Esophagus muscularis mucosa (tissue), 4 donors: ENCODE measurements at regions not wholly inside any gene's neighbourhood (a gene's known extent, or its start where the extent isn't known, plus 50 kb on each side); places are given as distances from the start of the nearest gene placed in this dataset.

ENCODE experiments used
- DNase-seq: peaks from one replicate; pipeline ENCODE4 v3.0.0-alpha.2; 2017; ENCODE audit errors: extremely low spot score
- H3K27ac ChIP-seq, 4 donors: fragments of 200-600 bp; sonication (generic); replicated peaks in 1 of 4; 1 replicate in 3 of 4; 2 replicates in 1 of 4; pipeline ENCODE4 v1.5.1; 2016 to 2019; ENCODE audit warnings: mild to moderate bottlenecking in 1 of 4
- H3K27me3 ChIP-seq, 4 donors: fragments of 200-600 bp; sonication (generic); one replicate each; pipeline versions ENCODE4 v1.5.1 to v1.6.0; 2016 to 2019
- H3K36me3 ChIP-seq, 4 donors: fragments of 200-600 bp; sonication (generic); one replicate each; pipeline ENCODE4 v1.5.1; 2016 to 2019
- H3K4me1 ChIP-seq, 4 donors: fragments of 200-600 bp; sonication (generic); one replicate each; pipeline ENCODE4 v1.5.1; 2016 to 2019
- H3K4me3 ChIP-seq, 4 donors: fragments of 200-600 bp; sonication (generic); 1 replicate in 2 of 4; 2 replicates in 2 of 4; pipeline ENCODE4 v1.5.1; 2016 to 2019; ENCODE audit warnings: mild to moderate bottlenecking in 4 of 4, moderate library complexity in 1 of 4
- H3K9me3 ChIP-seq, 4 donors: fragments of 200-600 bp; sonication (generic); 1 replicate in 3 of 4; 2 replicates in 1 of 4; pipeline ENCODE4 v1.5.1; 2016 to 2019
- CTCF ChIP-seq, 3 experiments: fragments of 200-600 bp in 2 of 3; fragments of 450-650 bp in 1 of 3; sonication (generic) in 2 of 3; IDR thresholded peaks; one replicate each; pipeline ENCODE4 v1.5.1; 2017 to 2019; ENCODE audit warnings: antibody characterized with exemption in 3 of 3, mild to moderate bottlenecking in 2 of 3, moderate library complexity in 1 of 3
- EP300 ChIP-seq: sonication (generic); formaldehyde crosslinking; IDR thresholded peaks from one replicate; pipeline ENCODE4 v1.6.1; 2017; ENCODE audit warnings: antibody characterized with exemption
- POLR2A ChIP-seq: fragments of 450-650 bp; IDR thresholded peaks from one replicate; pipeline ENCODE4 v1.6.1; 2017; ENCODE audit warnings: antibody characterized with exemption, moderate library complexity, mild to moderate bottlenecking, low read depth
- POLR2AphosphoS5 ChIP-seq, 2 donors: sonication (generic); formaldehyde crosslinking; IDR thresholded peaks; one replicate each; pipeline ENCODE4 v1.6.1; 2017; ENCODE audit warnings: antibody characterized with exemption in 2 of 2
- WGBS: methylation state at CpG from one replicate; pipeline ENCODE4 v1.1.5; 2018; 5-methylcytosine and 5-hydroxymethylcytosine counted together
- intact Hi-C: fragments of 100-400 bp; cut with DNase I; formaldehyde crosslinking; loops from one replicate; pipeline ENCODE4 v1.15.1; 2023

DNA sequence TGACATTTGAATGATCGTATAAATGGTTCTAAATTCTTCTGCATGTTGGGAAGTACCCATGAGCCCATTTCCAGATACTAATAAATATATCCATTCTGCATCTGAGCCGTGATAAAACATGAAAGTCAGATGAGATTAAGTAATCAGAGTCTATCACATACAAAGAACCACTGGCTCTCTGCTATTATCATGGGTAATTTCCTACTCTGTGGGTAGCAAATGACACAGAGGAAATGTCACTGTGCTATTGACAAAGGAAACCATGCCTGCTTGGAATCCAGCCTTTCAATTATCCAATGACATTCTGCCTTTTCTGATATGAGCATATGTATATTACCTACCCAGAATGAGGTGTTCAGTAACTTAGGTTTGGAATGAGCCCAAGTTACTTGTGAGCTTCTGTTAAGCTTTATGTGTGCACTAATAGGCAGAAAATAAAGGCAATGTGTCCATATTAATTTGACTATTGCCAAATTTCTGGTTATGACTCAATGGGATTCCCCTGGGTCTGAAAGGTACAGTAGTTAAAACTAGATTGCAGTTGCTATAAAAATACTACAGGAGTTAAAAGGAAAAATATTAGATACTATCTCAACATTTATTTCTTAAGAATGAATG, 238.7 kb upstream of the KCNIP4 start:
- Histone ChIP-seq H3K27ac (no peak overlapping the region), H3K4me3 (no peak overlapping the region), H3K27me3 (no peaks in the 10 kb centered on the region), H3K9me3 (no peaks in the 10 kb centered on the region), H3K4me1 (no peaks in the 10 kb centered on the region), H3K36me3 (no peaks in the 10 kb centered on the region)
- TF ChIP-seq POLR2A (no peak), EP300 (no peak), CTCF (IDR thresholded peaks at IDR 0.05) (no peak), POLR2AphosphoS5 (IDR thresholded peaks at IDR 0.05) (no peak)
- intact Hi-C loops, result no loop called here
- 79% methylated on average over 2 of the region's 2 CpGs for WGBS
- DNase-seq, result no peak

DNA sequence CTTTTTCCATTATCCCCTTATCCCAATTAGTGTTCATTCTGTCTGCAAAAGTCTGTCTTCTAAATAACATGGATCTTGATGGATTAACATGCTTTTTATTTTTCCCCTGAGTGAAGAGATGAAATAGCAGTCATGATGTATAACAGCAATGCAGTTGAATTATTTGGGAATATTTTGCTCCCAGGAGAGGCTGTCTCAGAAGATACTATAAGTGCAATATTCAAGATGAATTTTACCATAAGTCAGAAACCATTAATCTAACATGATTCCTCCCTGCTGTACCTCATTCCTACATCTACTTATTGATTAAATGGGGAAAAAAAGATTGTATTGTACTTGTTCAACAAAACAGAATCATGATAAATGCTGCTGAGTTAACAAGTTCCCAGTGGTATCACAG, 233.2 kb upstream of the KCNIP4 start:
- no peaks in the 10 kb centered on the region for H3K4me1 ChIP-seq
- no peaks in the 10 kb centered on the region for H3K27me3 ChIP-seq
- no peak for DNase-seq
- H3K4me3 ChIP-seq, result no peak overlapping the region
- H3K9me3 ChIP-seq, result no peaks in the 10 kb centered on the region
- intact Hi-C loops, result no loop called here
- no peaks in the 10 kb centered on the region for H3K36me3 ChIP-seq
- no peak overlapping the region for H3K27ac ChIP-seq
- TF ChIP-seq POLR2A (no peak), POLR2AphosphoS5 (IDR thresholded peaks at IDR 0.05) (no peak), EP300 (no peak), CTCF (IDR thresholded peaks at IDR 0.05) (no peak)

DNA sequence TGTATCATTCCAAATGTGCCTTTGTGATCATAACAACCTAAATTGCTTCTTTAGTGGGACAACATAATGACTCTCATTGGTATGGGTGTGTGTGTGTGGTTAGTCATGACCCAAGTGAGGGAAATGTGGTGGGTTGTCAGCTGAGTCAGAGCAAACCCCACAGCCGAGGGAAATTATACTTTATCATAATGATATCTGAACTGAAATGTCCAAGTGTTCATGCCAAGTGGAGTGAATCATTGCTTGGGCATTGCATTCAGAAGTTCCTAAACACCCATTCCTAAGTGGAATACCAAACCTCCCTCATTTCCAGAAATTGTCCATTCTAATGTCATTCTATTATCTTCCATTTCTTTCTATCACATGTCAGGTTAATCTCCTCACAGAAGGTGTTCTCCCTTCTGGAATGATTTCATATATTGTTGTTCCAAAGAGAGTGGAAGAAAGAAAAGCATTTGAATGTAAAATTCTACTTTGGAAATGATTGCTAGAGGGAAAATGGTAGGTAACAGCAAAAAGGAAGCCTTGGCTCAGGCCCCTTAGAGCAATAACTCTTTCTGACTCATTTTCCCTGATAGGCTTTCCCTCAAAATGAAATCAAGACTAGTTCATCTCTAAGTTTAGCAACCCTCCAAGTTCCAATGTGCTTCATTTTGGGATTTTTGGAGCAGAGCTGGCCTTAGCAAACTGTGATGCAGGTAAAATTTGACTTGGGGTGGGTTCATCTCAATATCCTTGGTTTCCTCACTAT, 230.7 kb upstream of the KCNIP4 start:
- H3K27me3 ChIP-seq, result no peaks in the 10 kb centered on the region
- no peak for DNase-seq
- H3K4me3 ChIP-seq, result no peak overlapping the region
- intact Hi-C loops, result no loop called here
- no peaks in the 10 kb centered on the region for H3K36me3 ChIP-seq
- no peak for TF ChIP-seq EP300
- no peak for TF ChIP-seq POLR2AphosphoS5 (IDR thresholded peaks at IDR 0.05)
- no peak for TF ChIP-seq POLR2A
- no peak for TF ChIP-seq CTCF (IDR thresholded peaks at IDR 0.05)
- no peaks in the 10 kb centered on the region for H3K4me1 ChIP-seq
- H3K27ac ChIP-seq, result no peak overlapping the region
- H3K9me3 ChIP-seq, result no peaks in the 10 kb centered on the region
- WGBS, result 39% methylated on average over 1 of the region's 1 CpG

DNA sequence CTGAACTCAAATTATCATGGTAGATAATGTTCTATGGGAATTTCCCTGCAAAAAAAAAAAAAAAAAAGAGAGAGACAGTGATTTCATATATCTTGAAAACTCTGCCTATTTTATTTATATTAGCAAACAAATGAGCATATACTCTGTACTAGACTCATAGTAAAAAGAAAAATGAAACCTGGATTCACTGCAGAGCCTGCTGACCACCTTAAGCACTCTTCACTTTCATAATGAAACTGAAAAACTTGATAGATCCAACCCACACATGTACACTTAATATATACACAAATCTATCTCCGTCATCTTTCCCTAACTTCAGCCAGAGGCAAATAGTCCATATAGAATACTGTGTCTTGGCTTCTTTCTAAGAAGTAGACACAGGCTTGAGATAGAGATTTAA, 226.1 kb upstream of the KCNIP4 start:
- 65% methylated on average over 1 of the region's 1 CpG for WGBS

More for the DNA sequence above, 226.1 kb upstream of the KCNIP4 start:
- Histone ChIP-seq H3K36me3 (no peaks in the 10 kb centered on the region), H3K4me1 (no peaks in the 10 kb centered on the region), H3K9me3 (no peaks in the 10 kb centered on the region), H3K4me3 (no peak overlapping the region), H3K27ac (no peak overlapping the region), H3K27me3 (no peaks in the 10 kb centered on the region)
- DNase-seq, result no peak
- intact Hi-C loops, result no loop called here
- TF ChIP-seq POLR2A (no peak), CTCF (IDR thresholded peaks at IDR 0.05) (no peak), POLR2AphosphoS5 (IDR thresholded peaks at IDR 0.05) (no peak), EP300 (no peak)
